ENCODE measurements at regions not wholly inside any gene's neighbourhood (a gene's known extent, or its start where the extent isn't known, plus 50 kb on each side); places are given as distances from the start of the nearest gene placed in this dataset.

DNA sequence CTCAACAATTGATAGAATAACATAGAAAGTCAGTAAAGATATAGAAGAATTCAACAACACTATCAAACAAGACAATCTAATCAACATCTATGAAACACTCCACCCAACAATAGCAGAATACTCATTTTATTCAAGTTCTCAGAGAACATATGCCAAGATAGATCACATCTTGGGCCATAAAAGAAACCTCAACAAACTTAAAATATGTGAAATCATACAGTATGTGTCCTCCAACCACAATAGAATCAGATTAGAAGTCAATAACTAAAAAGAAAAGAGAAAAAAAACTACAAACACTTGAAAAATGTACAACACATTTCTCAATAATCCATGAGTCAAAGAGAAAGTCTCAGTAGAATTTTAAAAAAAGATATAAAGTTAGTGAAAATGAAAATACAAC, 78.6 kb upstream of the LDB2 start:
- no peaks in the 10 kb centered on the region for H3K4me1 ChIP-seq (ENCODE audit: control insufficient read depth, insufficient read depth, low read depth, low read length)
- H3K4me2 ChIP-seq (ENCODE audit: low read length, poor library complexity, severe bottlenecking) = no peak overlapping the region
- H3K18ac ChIP-seq (ENCODE audit: low read depth in 1 of 2, low read length in 2 of 2) = no peak overlapping the region
- H3K9me3 ChIP-seq (ENCODE audit: control insufficient read depth, low read length) = no peaks in the 10 kb centered on the region
- H3K27me3 ChIP-seq (ENCODE audit: control insufficient read depth in 1 of 2, insufficient read depth in 1 of 2, low read length in 2 of 2) = no peaks in the 10 kb centered on the region
- no peak overlapping the region for H3K9ac ChIP-seq (ENCODE audit: low read length)
- H4K8ac ChIP-seq (ENCODE audit: low read length) = no peak overlapping the region
- no peak overlapping the region for H2BK12ac ChIP-seq (ENCODE audit: low read length in 2 of 2)
- H2BK120ac ChIP-seq (ENCODE audit: low read depth, low read length) = no peak overlapping the region
- no peak for DNase-seq
- no peak overlapping the region for H3K4ac ChIP-seq (ENCODE audit: low read depth in 1 of 2, low read length in 2 of 2)
- H3K14ac ChIP-seq (ENCODE audit: low read length in 2 of 2) = no peak overlapping the region
- H2BK15ac ChIP-seq (ENCODE audit: low read depth, poor library complexity, severe bottlenecking) = no peak overlapping the region
- no peak overlapping the region for H3K23ac ChIP-seq (ENCODE audit: low read length in 2 of 2)
- H3K4me3 ChIP-seq (ENCODE audit: insufficient read depth in 1 of 2, low read depth in 1 of 2, low read length in 2 of 2) = no peak overlapping the region
- no peak overlapping the region for H2AFZ ChIP-seq (ENCODE audit: low read depth, low read length)
- no peak overlapping the region for H4K91ac ChIP-seq (ENCODE audit: low read length)
- no peak overlapping the region for H2AK5ac ChIP-seq (ENCODE audit: low read length, severe bottlenecking)
- H3K79me1 ChIP-seq (replicated peaks; ENCODE audit: low read length, poor library complexity, severe bottlenecking) = no peaks in the 10 kb centered on the region
- H3K36me3 ChIP-seq (ENCODE audit: control insufficient read depth in 1 of 2, insufficient read depth in 2 of 2, low read depth in 1 of 2, low read length in 2 of 2) = no peaks in the 10 kb centered on the region
- H2BK5ac ChIP-seq (ENCODE audit: low read depth, low read length, poor library complexity, severe bottlenecking) = no peak overlapping the region
- H3K27ac ChIP-seq (ENCODE audit: low read length, poor library complexity, severe bottlenecking) = no peak overlapping the region

DNA sequence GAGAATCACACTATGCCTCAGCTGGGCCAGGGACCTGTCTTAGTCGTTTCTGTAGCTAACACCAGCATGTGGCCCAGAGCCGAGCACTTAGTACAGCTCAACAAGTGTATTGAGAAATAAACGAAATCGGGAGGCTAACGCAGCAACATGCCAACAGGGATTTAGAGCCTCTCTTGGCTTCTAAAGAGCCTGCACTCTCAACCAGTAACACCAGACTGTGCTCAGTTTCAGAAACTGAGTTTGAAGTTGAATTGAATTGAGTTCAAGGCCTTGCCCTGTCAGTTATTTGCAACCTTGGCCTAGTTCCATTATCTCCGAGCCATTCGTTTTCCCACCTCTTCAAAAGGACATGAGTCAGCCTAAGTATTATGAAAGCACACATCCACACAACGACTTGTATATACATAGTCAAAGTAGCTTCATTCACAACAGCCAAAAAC, 71.3 kb upstream of the LDB2 start:
- Histone ChIP-seq H3K79me1 (replicated peaks; ENCODE audit: low read length, poor library complexity, severe bottlenecking) (no peaks in the 10 kb centered on the region), H2AK5ac (ENCODE audit: low read length, severe bottlenecking) (no peak overlapping the region)

DNA sequence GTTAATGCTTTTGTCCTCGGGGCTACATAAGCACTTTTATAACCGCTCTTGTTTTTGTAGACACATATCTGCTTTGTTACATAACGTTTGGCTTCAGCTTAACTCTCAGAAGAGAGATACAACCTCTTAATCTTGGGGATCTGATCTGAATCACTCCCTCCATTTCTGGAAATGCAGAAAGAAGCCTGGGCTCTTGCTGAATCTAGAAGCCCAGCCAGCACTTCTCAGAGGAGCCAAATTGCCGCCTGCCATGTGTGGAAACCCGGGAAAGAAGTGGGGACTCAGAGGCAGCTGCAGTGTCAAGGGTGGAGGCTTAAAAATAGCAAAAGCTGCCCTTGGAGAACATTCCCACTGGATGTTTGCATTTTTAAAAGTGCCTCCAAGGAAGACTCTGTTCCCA, 69.3 kb upstream of the LDB2 start:
- Histone ChIP-seq H2BK12ac (ENCODE audit: low read length in 2 of 2) (no peak overlapping the region), H3K14ac (ENCODE audit: low read length in 2 of 2) (no peak overlapping the region), H2BK5ac (ENCODE audit: low read depth, low read length, poor library complexity, severe bottlenecking) (no peak overlapping the region), H3K27me3 (ENCODE audit: control insufficient read depth in 1 of 2, insufficient read depth in 1 of 2, low read length in 2 of 2) (no peaks in the 10 kb centered on the region), H2AFZ (ENCODE audit: low read depth, low read length) (no peak overlapping the region), H3K4ac (ENCODE audit: low read depth in 1 of 2, low read length in 2 of 2) (no peak overlapping the region), H3K18ac (ENCODE audit: low read depth in 1 of 2, low read length in 2 of 2) (no peak overlapping the region), H3K27ac (ENCODE audit: low read length, poor library complexity, severe bottlenecking) (no peak overlapping the region), H4K91ac (ENCODE audit: low read length) (no peak overlapping the region), H3K79me1 (replicated peaks; ENCODE audit: low read length, poor library complexity, severe bottlenecking) (no peaks in the 10 kb centered on the region), H4K8ac (ENCODE audit: low read length) (no peak overlapping the region), H2BK120ac (ENCODE audit: low read depth, low read length) (no peak overlapping the region), H3K4me2 (ENCODE audit: low read length, poor library complexity, severe bottlenecking) (no peak overlapping the region), H3K36me3 (ENCODE audit: control insufficient read depth in 1 of 2, insufficient read depth in 2 of 2, low read depth in 1 of 2, low read length in 2 of 2) (no peaks in the 10 kb centered on the region), H3K9ac (ENCODE audit: low read length) (peak overlapping the region; percentile 2), H3K9me3 (ENCODE audit: control insufficient read depth, low read length) (no peaks in the 10 kb centered on the region), H2AK5ac (ENCODE audit: low read length, severe bottlenecking) (no peak overlapping the region), H3K4me1 (ENCODE audit: control insufficient read depth, insufficient read depth, low read depth, low read length) (no peaks in the 10 kb centered on the region), H2BK15ac (ENCODE audit: low read depth, poor library complexity, severe bottlenecking) (no peak overlapping the region), H3K23ac (ENCODE audit: low read length in 2 of 2) (no peak overlapping the region), H3K4me3 (ENCODE audit: insufficient read depth in 1 of 2, low read depth in 1 of 2, low read length in 2 of 2) (no peak overlapping the region)
- DNase-seq = no peak
- 62% methylated on average over 5 of the region's 5 CpGs for WGBS

More for the DNA sequence above, 71.3 kb upstream of the LDB2 start:
- Histone ChIP-seq H3K23ac (ENCODE audit: low read length in 2 of 2) (no peak overlapping the region), H3K14ac (ENCODE audit: low read length in 2 of 2) (no peak overlapping the region), H2AFZ (ENCODE audit: low read depth, low read length) (no peak overlapping the region), H4K8ac (ENCODE audit: low read length) (no peak overlapping the region), H3K18ac (ENCODE audit: low read depth in 1 of 2, low read length in 2 of 2) (no peak overlapping the region), H3K4ac (ENCODE audit: low read depth in 1 of 2, low read length in 2 of 2) (no peak overlapping the region), H2BK120ac (ENCODE audit: low read depth, low read length) (no peak overlapping the region), H2BK15ac (ENCODE audit: low read depth, poor library complexity, severe bottlenecking) (no peak overlapping the region), H3K27me3 (ENCODE audit: control insufficient read depth in 1 of 2, insufficient read depth in 1 of 2, low read length in 2 of 2) (no peaks in the 10 kb centered on the region), H3K4me1 (ENCODE audit: control insufficient read depth, insufficient read depth, low read depth, low read length) (no peaks in the 10 kb centered on the region), H3K9me3 (ENCODE audit: control insufficient read depth, low read length) (no peaks in the 10 kb centered on the region), H3K4me2 (ENCODE audit: low read length, poor library complexity, severe bottlenecking) (no peak overlapping the region), H3K27ac (ENCODE audit: low read length, poor library complexity, severe bottlenecking) (no peak overlapping the region), H3K36me3 (ENCODE audit: control insufficient read depth in 1 of 2, insufficient read depth in 2 of 2, low read depth in 1 of 2, low read length in 2 of 2) (no peaks in the 10 kb centered on the region), H2BK12ac (ENCODE audit: low read length in 2 of 2) (no peak overlapping the region), H3K4me3 (ENCODE audit: insufficient read depth in 1 of 2, low read depth in 1 of 2, low read length in 2 of 2) (no peak overlapping the region), H3K9ac (ENCODE audit: low read length) (no peak overlapping the region), H4K91ac (ENCODE audit: low read length) (no peak overlapping the region), H2BK5ac (ENCODE audit: low read depth, low read length, poor library complexity, severe bottlenecking) (no peak overlapping the region)
- WGBS = 63% methylated on average over 8 of the region's 8 CpGs
- peak; percentile 72 for DNase-seq

DNA sequence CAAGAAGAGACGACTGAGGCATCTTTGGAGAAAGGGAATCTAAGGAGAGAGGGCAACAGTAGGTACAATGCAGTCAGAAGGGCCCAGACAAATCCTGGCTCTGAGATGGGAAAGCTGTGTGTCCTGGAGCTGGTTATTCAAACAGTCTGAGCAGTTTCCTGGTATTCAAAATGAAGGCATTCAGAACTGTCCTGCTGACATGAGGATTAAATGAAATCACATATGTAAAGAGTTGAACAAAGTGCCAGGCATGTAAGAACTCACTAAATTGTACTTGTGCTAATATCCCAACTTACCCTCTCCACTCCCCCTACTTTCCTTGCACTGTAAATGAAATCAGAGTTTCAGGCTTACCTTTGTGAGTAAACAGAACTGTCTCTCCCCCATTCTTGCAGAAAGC, 60.9 kb upstream of the LDB2 start:
- H3K27me3 ChIP-seq (ENCODE audit: control insufficient read depth in 1 of 2, insufficient read depth in 1 of 2, low read length in 2 of 2) = no peaks in the 10 kb centered on the region
- H3K27ac ChIP-seq (ENCODE audit: low read length, poor library complexity, severe bottlenecking) = no peak overlapping the region
- H2BK12ac ChIP-seq (ENCODE audit: low read length in 2 of 2) = no peak overlapping the region
- no peak overlapping the region for H2BK5ac ChIP-seq (ENCODE audit: low read depth, low read length, poor library complexity, severe bottlenecking)
- H4K91ac ChIP-seq (ENCODE audit: low read length) = no peak overlapping the region
- no peak overlapping the region for H2AK5ac ChIP-seq (ENCODE audit: low read length, severe bottlenecking)
- no peaks in the 10 kb centered on the region for H3K36me3 ChIP-seq (ENCODE audit: control insufficient read depth in 1 of 2, insufficient read depth in 2 of 2, low read depth in 1 of 2, low read length in 2 of 2)
- no peak overlapping the region for H2BK15ac ChIP-seq (ENCODE audit: low read depth, poor library complexity, severe bottlenecking)
- no peak overlapping the region for H3K4ac ChIP-seq (ENCODE audit: low read depth in 1 of 2, low read length in 2 of 2)
- no peaks in the 10 kb centered on the region for H3K79me1 ChIP-seq (replicated peaks; ENCODE audit: low read length, poor library complexity, severe bottlenecking)
- no peak overlapping the region for H3K23ac ChIP-seq (ENCODE audit: low read length in 2 of 2)
- DNase-seq = no peak
- no peak overlapping the region for H2BK120ac ChIP-seq (ENCODE audit: low read depth, low read length)
- no peak overlapping the region for H3K4me3 ChIP-seq (ENCODE audit: insufficient read depth in 1 of 2, low read depth in 1 of 2, low read length in 2 of 2)
- no peak overlapping the region for H3K14ac ChIP-seq (ENCODE audit: low read length in 2 of 2)
- H2AFZ ChIP-seq (ENCODE audit: low read depth, low read length) = no peak overlapping the region
- no peak overlapping the region for H3K9ac ChIP-seq (ENCODE audit: low read length)
- WGBS = 90% methylated on average over 1 of the region's 1 CpG
- H3K18ac ChIP-seq (ENCODE audit: low read depth in 1 of 2, low read length in 2 of 2) = no peak overlapping the region
- no peaks in the 10 kb centered on the region for H3K4me1 ChIP-seq (ENCODE audit: control insufficient read depth, insufficient read depth, low read depth, low read length)
- H3K9me3 ChIP-seq (ENCODE audit: control insufficient read depth, low read length) = peaks cover 16% of the 10 kb centered on the region
- H3K4me2 ChIP-seq (ENCODE audit: low read length, poor library complexity, severe bottlenecking) = no peak overlapping the region
- H4K8ac ChIP-seq (ENCODE audit: low read length) = no peak overlapping the region

Data from mesenchymal stem cell (in vitro differentiated cells and primary cell).